Mesodermal cell (in vitro differentiated cells): ENCODE measurements at regions not wholly inside any gene's neighbourhood (a gene's known extent, or its start where the extent isn't known, plus 50 kb on each side); places are given as distances from the start of the nearest gene placed in this dataset.
A peak's percentile ranks its signal among the peaks of the same experiment; 100 is the strongest.
"Not testable (repeated sequence)": the region's sequence is repeated elsewhere in the genome, so short reads cannot be mapped to it uniquely, and the experiment has no call there.

Source experiments
- H3K27ac ChIP-seq: 2 replicates; pipeline ENCODE4 v1.7.0; 2013; ENCODE audit warnings: mild to moderate bottlenecking, low read depth, low read length, moderate library complexity; ENCODE audit not compliant: severe bottlenecking
- H3K36me3 ChIP-seq: 2 replicates; pipeline ENCODE4 v1.7.1; 2013; ENCODE audit warnings: mild to moderate bottlenecking, low read length, moderate library complexity; ENCODE audit not compliant: control insufficient read depth, insufficient read depth
- H3K4me1 ChIP-seq: one replicate; pipeline ENCODE4 v1.7.1; 2013; ENCODE audit warnings: mild to moderate bottlenecking, low read length; ENCODE audit not compliant: insufficient read depth, control insufficient read depth, poor library complexity, severe bottlenecking
- H3K4me3 ChIP-seq: 2 replicates; pipeline ENCODE4 v1.7.0; 2013; ENCODE audit warnings: low read length, control low read depth, mild to moderate bottlenecking; ENCODE audit not compliant: insufficient read depth, poor library complexity, severe bottlenecking; ENCODE audit errors: extremely low read depth
- H3K9me3 ChIP-seq: 2 replicates; pipeline ENCODE4 v1.7.1; 2013; ENCODE audit warnings: mild to moderate bottlenecking, low read length, moderate library complexity; ENCODE audit not compliant: control insufficient read depth
- WGBS, 2 experiments: methylation state at CpG; one replicate each; pipeline ENCODE4 v1.1.5; 2013; ENCODE audit warnings: missing lambda C conversion rate in 2 of 2; ENCODE audit not compliant: insufficient coverage in 2 of 2; 5-methylcytosine and 5-hydroxymethylcytosine counted together

DNA sequence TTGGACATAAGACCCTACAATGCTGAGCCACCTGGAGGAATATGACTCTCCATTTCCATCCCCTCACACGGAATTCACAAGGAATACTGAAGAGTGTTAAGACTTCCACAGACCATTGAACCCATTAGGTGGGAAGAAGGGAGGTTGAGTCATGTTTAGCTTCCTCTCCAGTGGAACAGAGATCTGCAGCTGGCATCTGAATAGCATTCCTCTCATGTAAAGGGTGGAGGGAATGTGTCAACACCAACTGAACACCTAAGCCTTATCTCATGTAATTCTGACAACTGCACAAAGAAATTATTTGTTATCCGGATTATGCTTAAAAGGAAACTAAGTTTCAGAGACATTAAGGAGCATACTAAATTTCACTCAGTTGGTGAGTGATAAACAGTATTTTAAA is 705.9 kb downstream of the MAFB start:
- no CpG with 5 or more reads among the region's 2 CpGs for WGBS, 2 experiments
- peaks cover 37% of the 10 kb centered on the region for H3K4me1 ChIP-seq
- H3K4me3 ChIP-seq = no peak overlapping the region
- peaks cover 3% of the 10 kb centered on the region for H3K9me3 ChIP-seq
- H3K36me3 ChIP-seq = no peaks in the 10 kb centered on the region
- no peak overlapping the region for H3K27ac ChIP-seq

DNA sequence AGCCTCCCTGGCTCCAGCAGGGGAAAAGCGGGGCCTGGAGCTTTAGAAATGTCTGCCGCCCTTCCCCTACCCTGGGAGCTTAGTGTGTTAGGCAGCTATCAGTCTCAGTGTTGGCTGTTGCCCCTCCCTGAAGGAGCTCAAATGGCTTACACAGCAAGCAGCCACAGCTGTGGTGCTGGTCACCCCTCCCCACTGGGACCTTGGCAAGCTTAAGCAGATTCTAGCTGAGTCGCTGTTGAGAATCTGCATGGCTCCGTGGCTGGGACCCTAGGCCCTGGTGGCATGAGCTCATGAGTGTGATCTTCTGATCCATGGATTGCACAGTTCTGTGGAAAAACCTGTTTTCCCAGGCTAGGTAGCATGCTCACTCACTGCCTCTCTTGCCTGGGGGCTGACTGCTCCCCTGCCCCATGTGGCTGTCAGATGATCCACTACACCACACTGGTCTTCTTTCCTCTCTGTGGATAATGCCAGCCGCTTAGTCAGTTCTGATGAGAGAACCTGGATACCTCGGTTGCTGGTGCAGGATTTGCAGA is 714.0 kb downstream of the MAFB start:
- no peak overlapping the region for H3K4me3 ChIP-seq
- 81 to 97% methylated on average over 6 of the region's 6 CpGs for WGBS, 2 experiments

DNA sequence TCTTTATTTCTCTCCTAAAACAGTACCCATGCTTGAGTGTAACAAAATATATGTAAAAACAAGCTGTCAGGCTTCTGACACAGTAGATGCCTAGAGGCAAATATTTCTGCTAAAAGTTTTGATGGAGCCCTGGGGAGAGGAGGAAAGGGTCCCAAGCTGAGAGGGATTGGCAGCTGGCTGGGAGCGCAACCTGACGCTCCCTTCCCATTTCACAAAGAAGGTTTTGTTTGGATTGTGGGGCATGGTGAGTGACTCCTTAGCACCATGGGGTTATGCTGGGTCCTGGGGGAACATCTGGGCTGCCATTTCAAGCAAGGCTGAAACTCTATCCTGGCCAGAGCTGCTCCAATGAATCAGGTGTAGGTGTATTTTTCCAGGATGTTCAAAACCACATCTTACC is 720.5 kb downstream of the MAFB start:
- no CpG with 5 or more reads among the region's 2 CpGs for WGBS, 2 experiments
- Histone ChIP-seq H3K9me3 (no peaks in the 10 kb centered on the region), H3K4me1 (no peaks in the 10 kb centered on the region), H3K27ac (no peak overlapping the region), H3K4me3 (no peak overlapping the region), H3K36me3 (no peaks in the 10 kb centered on the region)

More for the DNA sequence above, 714.0 kb downstream of the MAFB start:
- Histone ChIP-seq H3K36me3 (no peaks in the 10 kb centered on the region), H3K4me1 (no peaks in the 10 kb centered on the region), H3K27ac (peak overlapping the region; percentile 4), H3K9me3 (no peaks in the 10 kb centered on the region)

DNA sequence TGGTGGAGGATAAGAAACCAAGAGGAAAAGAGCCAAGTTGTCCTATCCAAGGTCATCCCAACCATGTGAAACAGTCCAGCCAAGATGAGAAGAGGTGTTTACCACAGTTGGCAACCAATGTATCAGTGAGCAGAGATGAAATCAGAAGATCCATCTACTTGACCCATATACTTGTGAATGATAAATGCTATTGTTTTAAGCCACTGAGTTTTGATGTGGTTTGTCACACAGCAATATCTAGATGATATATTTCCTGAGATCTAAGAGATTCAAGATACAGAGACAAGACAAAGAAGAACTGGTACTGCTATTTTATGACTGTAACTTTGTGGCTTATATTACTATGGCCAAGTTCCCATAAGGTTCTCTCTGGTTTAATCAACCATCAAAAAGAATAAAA is 721.2 kb downstream of the MAFB start:
- Histone ChIP-seq H3K9me3 (no peaks in the 10 kb centered on the region), H3K4me1 (no peaks in the 10 kb centered on the region), H3K36me3 (no peaks in the 10 kb centered on the region), H3K27ac (no peak overlapping the region), H3K4me3 (no peak overlapping the region)

DNA sequence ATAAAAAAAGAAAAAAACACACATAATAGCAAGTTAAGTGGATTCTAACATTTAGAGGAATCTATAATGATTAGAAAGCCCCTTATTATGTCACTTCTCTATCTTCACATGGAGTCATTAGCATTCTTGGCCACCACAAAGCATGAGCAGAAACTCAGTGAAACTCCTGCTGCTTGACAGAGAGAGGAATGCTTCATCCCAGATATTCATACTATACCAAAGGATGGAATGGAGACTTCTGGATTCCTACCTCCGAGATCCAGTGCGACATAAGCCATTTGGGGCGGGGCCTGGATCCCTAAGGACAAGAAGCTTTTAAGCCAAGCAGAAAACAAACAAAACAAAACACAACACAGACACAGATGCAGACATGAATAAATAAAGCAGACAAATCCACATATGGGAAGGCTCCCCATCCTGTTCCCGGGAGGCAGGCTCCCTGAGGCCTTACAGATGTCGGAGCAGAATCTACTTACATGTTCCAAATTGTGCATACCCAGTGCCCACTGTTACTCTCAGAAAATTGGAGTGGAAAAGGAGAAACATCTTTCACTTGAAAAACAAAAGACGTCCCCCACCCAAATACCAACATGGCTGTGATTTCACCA is 727.3 kb downstream of the MAFB start:
- no peaks in the 10 kb centered on the region for H3K9me3 ChIP-seq
- H3K4me3 ChIP-seq = no peak overlapping the region
- peaks cover 5% of the 10 kb centered on the region for H3K4me1 ChIP-seq
- no peaks in the 10 kb centered on the region for H3K36me3 ChIP-seq
- H3K27ac ChIP-seq = no peak overlapping the region
- WGBS, 2 experiments = 94 to 100% methylated on average over 1 to 3 of the region's 6 CpGs

DNA sequence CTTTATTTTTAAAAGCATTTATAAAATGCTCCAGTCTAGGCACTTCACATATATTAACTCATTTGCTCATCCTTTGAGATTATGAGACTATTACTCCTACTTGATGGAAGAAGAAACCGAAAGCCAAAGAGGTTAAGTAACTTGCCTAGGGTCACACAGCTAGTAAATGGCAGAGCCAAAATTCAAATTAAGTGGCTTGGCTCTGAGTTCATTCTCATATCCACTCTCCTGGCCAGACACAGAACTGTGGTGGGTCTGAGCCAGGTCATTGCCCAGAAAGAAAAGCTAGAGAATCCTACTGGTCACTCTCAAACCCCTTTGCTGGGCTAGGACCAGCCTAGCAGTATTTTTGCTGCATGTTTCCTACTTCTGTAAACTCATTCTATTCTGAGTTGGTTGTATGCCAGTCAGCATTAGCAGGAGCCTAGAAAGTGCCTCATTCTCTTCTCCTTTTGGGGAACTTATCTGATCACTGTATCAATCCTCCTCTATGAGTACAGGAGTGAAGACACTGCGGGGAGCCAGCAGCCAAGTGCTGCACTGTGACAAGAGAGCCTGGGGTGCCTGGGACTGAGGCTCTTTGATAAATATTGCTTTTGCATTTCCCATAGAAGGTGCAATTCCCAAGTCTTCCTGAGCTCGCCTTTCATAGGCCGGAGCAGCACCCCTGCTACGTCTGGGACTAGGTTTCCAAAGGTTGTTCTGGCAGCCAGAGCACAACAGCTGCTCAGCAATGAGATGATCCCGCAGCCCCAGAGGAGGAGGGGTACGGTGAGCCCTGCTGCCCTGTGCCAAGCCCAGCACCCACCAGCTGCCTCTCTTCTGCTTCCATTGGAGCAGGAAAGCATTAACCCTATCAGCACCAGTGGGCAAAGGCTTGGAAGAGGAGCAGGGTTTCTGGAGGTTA is 728.3 kb downstream of the MAFB start:
- Histone ChIP-seq H3K27ac (no peak overlapping the region), H3K4me1 (peaks cover 6% of the 10 kb centered on the region), H3K36me3 (no peaks in the 10 kb centered on the region), H3K4me3 (no peak overlapping the region), H3K9me3 (no peaks in the 10 kb centered on the region)
- WGBS, 2 experiments = 57 to 67% methylated on average over 4 to 5 of the region's 7 CpGs

DNA sequence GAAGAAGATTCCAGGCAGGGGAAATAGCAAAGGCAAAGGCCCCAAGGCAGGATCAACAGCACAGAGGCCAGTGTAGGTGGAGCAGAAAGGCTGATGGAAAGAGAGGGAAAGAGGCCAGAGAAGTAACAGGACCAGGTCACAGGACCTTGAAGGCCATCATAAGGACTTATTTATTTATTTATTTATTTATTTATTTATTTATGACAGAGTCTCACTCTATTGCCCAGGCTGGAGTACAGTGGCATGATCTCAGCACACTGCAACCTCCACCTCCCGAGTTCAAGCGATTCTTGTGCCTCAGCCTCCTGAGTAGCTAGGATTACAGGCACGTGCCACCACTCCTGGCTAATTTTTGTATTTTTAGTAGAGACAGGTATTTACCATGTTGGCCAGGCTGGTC is 731.1 kb downstream of the MAFB start:
- H3K36me3 ChIP-seq, H3K4me1 ChIP-seq, H3K4me3 ChIP-seq, H3K9me3 ChIP-seq, H3K27ac ChIP-seq: not testable (repeated sequence)
- 100% methylated on average over 2 of the region's 3 CpGs; no CpG with 5 or more reads in 1 of the 2 experiments for WGBS, 2 experiments

DNA sequence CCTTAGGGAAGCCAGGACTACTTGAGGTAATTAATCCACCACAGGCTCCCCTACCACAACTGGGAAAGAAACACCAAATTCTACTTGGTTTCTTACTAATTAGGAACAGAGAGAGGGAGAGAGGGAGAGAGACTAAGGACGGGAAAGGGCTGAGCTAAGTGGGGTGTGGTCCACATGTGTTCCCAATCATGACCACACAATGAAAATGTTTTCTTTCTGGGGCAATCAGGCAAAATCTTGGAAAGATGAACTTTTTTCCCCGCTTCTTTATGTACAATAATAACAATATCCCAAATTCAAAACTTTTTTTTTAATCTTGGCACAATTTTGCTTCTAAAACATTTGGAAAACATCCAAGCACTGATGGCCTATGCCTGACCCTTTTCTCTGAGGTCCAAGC is 734.4 kb downstream of the MAFB start:
- 82 to 88% methylated on average over 1 of the region's 2 CpGs for WGBS, 2 experiments
- H3K4me1 ChIP-seq = peaks cover 2% of the 10 kb centered on the region
- H3K9me3 ChIP-seq = no peaks in the 10 kb centered on the region
- no peaks in the 10 kb centered on the region for H3K36me3 ChIP-seq
- no peak overlapping the region for H3K4me3 ChIP-seq
- H3K27ac ChIP-seq = no peak overlapping the region

DNA sequence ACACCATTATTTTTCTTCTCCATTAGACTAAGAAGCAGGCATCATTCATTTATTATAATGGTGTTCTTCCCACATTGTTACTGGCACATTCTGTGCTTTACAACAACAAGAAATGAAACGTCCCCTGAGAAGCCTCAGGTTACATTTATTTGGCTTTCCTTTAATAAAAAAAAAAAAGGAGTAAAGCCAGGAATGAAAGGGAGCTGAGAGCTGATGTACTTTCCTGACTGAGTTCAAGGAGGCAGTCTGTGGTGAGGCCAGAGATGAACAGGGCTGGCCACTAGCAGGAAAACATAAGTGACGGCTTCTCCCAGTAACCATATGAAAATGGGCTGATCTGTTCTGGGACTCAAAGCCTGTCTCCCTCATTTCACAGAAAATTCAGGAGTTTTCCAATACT is 742.1 kb downstream of the MAFB start:
- H3K4me1 ChIP-seq = no peaks in the 10 kb centered on the region
- no peak overlapping the region for H3K4me3 ChIP-seq
- no peak overlapping the region for H3K27ac ChIP-seq
- 80 to 83% methylated on average over 1 of the region's 2 CpGs for WGBS, 2 experiments
- no peaks in the 10 kb centered on the region for H3K36me3 ChIP-seq
- no peaks in the 10 kb centered on the region for H3K9me3 ChIP-seq

DNA sequence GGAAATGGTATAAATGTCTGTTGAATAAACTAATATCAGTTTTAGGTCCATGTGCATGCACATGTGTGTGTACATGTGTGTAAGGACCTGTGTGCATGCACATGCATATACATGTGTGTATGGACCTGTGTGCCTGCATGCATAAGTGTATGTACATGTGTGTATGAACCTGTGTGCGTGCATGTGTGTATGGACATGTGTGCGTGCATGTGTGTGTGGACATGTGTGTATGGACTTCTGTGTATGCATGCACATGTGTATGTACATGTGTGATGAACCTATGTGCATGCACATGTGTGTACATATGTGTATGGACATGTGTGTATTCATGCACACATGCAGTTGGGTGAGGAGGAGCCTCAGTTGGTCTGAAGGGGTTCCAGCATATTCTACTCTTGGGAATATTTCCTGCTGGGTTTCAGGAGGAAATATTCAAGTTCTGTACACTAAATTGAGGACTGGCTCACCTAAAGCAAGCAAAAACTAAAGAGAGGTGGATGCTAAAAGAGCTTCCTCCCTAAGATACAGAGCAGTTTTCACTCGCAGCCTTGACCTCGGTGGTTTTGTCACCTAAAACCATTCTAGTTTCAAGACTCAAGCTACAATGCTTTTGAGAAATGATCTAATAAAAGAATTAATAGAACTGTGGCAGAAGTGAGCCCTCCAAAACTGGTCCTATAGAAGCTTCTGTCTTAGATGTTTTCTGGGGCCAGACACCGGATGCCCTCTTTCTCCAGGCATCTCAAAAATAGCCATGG is 742.8 kb downstream of the MAFB start:
- Histone ChIP-seq H3K4me1 (no peaks in the 10 kb centered on the region), H3K36me3 (no peaks in the 10 kb centered on the region), H3K27ac (no peak overlapping the region), H3K4me3 (no peak overlapping the region), H3K9me3 (no peaks in the 10 kb centered on the region)
- 59 to 65% methylated on average over 3 of the region's 5 CpGs for WGBS, 2 experiments
